ENCODE measurements at regions not wholly inside any gene's neighbourhood (a gene's known extent, or its start where the extent isn't known, plus 50 kb on each side); places are given as distances from the start of the nearest gene placed in this dataset.

- TF ChIP-seq CTCF (IDR thresholded peaks at IDR 0.05) (no peak), POLR2A (IDR thresholded peaks at IDR 0.05) (no peak)
Observed at GRCh38 chr1:5394111-5394510, 598.1 kb downstream of the NPHP4 start.

Measured in body of pancreas (tissue), 4 donors.